Endothelial cell of umbilical vein (primary cell): ENCODE measurements at regions not wholly inside any gene's neighbourhood (a gene's known extent, or its start where the extent isn't known, plus 50 kb on each side); places are given as distances from the start of the nearest gene placed in this dataset.

Experiments used
- BruUV-seq: library from RNA; stranded (reverse); fragments of 400-500 nt; replicated peaks from 2 replicates; lab custom pipeline; 2021; lab: Mats Ljungman, UMichigan
- CTCF ChIA-PET: fragments of 300-600, 350-600 bp; sonication (Branson Sonifier 250); formaldehyde crosslinking; loops from one replicate; lab custom pipeline; 2021; ENCODE audit warnings: antibody characterized with exemption, inconsistent platforms; lab: Charles Lee
- POLR2A ChIA-PET: fragments of 300-600, 350-600 bp; sonication (Branson Sonifier 250); formaldehyde crosslinking; loops from one replicate; lab custom pipeline; 2021; ENCODE audit warnings: antibody characterized with exemption, inconsistent platforms; lab: Charles Lee
- DNase-seq: peaks from one replicate; pipeline ENCODE4 v3.0.0-alpha.2; 2011; ENCODE audit warnings: low read depth, low spot score
- FAIRE-seq: peaks from 2 replicates; lab custom pipeline; 2011; peaks lifted over from hg19 to GRCh38; lab: Jason Lieb, UNC
- H2AFZ ChIP-seq: 2 replicates; pipeline ENCODE4 v1.6.0; 2012; ENCODE audit warnings: low read depth, low read length, control low read depth, inconsistent platforms
- H3K27ac ChIP-seq: 2 replicates; pipeline ENCODE4 v1.5.1; 2011; ENCODE audit warnings: low read depth, mild to moderate bottlenecking, control low read depth, low read length, moderate library complexity; ENCODE audit not compliant: insufficient read depth
- H3K27me3 ChIP-seq, 2 experiments: 2 replicates each; pipeline versions ENCODE4 v1.6.0 to v1.6.1; 2011; ENCODE audit warnings: low read length in 2 of 2, mixed read lengths in 1 of 2; ENCODE audit not compliant: control insufficient read depth in 2 of 2, insufficient read depth in 2 of 2
- H3K36me3 ChIP-seq, 2 experiments: 2 replicates in 1 of 2; 3 replicates in 1 of 2; pipeline ENCODE4 v1.5.1; 2011; ENCODE audit warnings: low read length in 2 of 2, mild to moderate bottlenecking in 1 of 2, moderate library complexity in 1 of 2; ENCODE audit not compliant: control insufficient read depth in 2 of 2, insufficient read depth in 2 of 2; ENCODE audit errors: extremely low read depth in 1 of 2
- H3K4me1 ChIP-seq: 3 replicates; pipeline ENCODE4 v1.5.1; 2011; ENCODE audit warnings: mild to moderate bottlenecking, low read length; ENCODE audit not compliant: control insufficient read depth, insufficient read depth; ENCODE audit errors: extremely low read depth
- H3K4me2 ChIP-seq: 2 replicates; pipeline ENCODE4 v1.6.1; 2011; ENCODE audit warnings: low read length, control low read depth, mixed read lengths; ENCODE audit not compliant: insufficient read depth
- H3K4me3 ChIP-seq, 3 experiments: fragments of 200-600 bp in 1 of 3; sonication (generic), shearing (Covaris generic) in 1 of 3; replicated peaks in 1 of 3; 2 replicates each; pipeline ENCODE4 v1.5.1; 2011 to 2016; ENCODE audit warnings: control low read depth in 3 of 3, low read length in 3 of 3, mild to moderate bottlenecking in 2 of 3, inconsistent platforms in 1 of 3, low read depth in 1 of 3, moderate library complexity in 1 of 3; ENCODE audit not compliant: insufficient read depth in 1 of 3
- H3K79me2 ChIP-seq: 2 replicates; pipeline ENCODE4 v1.6.0; 2012; ENCODE audit warnings: low read length, inconsistent platforms; ENCODE audit not compliant: control insufficient read depth, insufficient read depth
- H3K9ac ChIP-seq: replicated peaks from 2 replicates; pipeline ENCODE3; 2011; ENCODE audit warnings: low read length, control low read depth; ENCODE audit not compliant: insufficient read depth; ENCODE audit errors: extremely low read depth
- H3K9me1 ChIP-seq: replicated peaks from 3 replicates; pipeline ENCODE4 v1.6.0; 2011; ENCODE audit warnings: mild to moderate bottlenecking, low read length; ENCODE audit not compliant: control insufficient read depth, insufficient read depth; ENCODE audit errors: extremely low read depth
- H3K9me3 ChIP-seq: replicated peaks from 2 replicates; pipeline ENCODE4 v1.5.1; 2012; ENCODE audit warnings: low read length, inconsistent platforms; ENCODE audit not compliant: control insufficient read depth, insufficient read depth
- H4K20me1 ChIP-seq: replicated peaks from 2 replicates; pipeline ENCODE3; 2011; ENCODE audit warnings: mild to moderate bottlenecking, low read length; ENCODE audit not compliant: control insufficient read depth, insufficient read depth; ENCODE audit errors: extremely low read depth
- EZH2 ChIP-seq: IDR thresholded peaks from 2 replicates; pipeline ENCODE4 v1.6.1; 2012; ENCODE audit warnings: borderline replicate concordance, low read depth, mild to moderate bottlenecking, moderate library complexity, low read length, inconsistent platforms; ENCODE audit not compliant: severe bottlenecking
- FOS ChIP-seq: IDR thresholded peaks from 2 replicates; pipeline ENCODE4 v1.6.1; 2011; ENCODE audit warnings: mild to moderate bottlenecking, low read length, moderate library complexity, borderline replicate concordance; ENCODE audit not compliant: insufficient read depth
- GATA2 ChIP-seq: IDR thresholded peaks from 2 replicates; pipeline ENCODE4 v1.7.0; 2011; ENCODE audit warnings: low read depth, mild to moderate bottlenecking, moderate library complexity, mixed read lengths, low read length; ENCODE audit not compliant: insufficient read length, insufficient read depth
- JUN ChIP-seq: IDR thresholded peaks from 2 replicates; pipeline ENCODE4 v1.6.1; 2011; ENCODE audit warnings: borderline replicate concordance, low read depth; ENCODE audit not compliant: insufficient read length, insufficient read depth
- MYC ChIP-seq: IDR thresholded peaks from one replicate; pipeline ENCODE4 v1.6.1; 2011; ENCODE audit warnings: mild to moderate bottlenecking, low read depth, low read length
- POLR2A ChIP-seq: IDR thresholded peaks from 2 replicates; pipeline ENCODE4 v1.6.1; 2012; ENCODE audit warnings: low read depth, mild to moderate bottlenecking, control low read depth, low read length
- POLR2AphosphoS5 ChIP-seq: IDR thresholded peaks from 2 replicates; pipeline ENCODE4 v1.6.1; 2012; ENCODE audit warnings: low read depth, mild to moderate bottlenecking, control low read depth, low read length, moderate library complexity; ENCODE audit not compliant: insufficient read depth
- dilution Hi-C: fragments of 300-500 bp; cut with MboI; formaldehyde crosslinking; loops from one replicate; pipeline ENCODE4 v1.15.0; 2019; ENCODE audit warnings: low sequenced_read_pairs; ENCODE audit not compliant: extremely low pct_ligation_motif_present
- intact Hi-C: fragments of 100-400 bp; cut with micrococcal nuclease; formaldehyde crosslinking; loops from one replicate; pipeline ENCODE4 v1.10.0; 2022
- TF ChIP-seq, protein P1 (sequence below): IDR thresholded peaks from 2 replicates; pipeline ENCODE4 v1.6.1; 2011; ENCODE audit not compliant: insufficient read depth, insufficient read length
- TF ChIP-seq, protein P2 (sequence below), 2 donors: IDR thresholded peaks; 1 replicate in 1 of 2; 2 replicates in 1 of 2; pipeline ENCODE4 v1.5.1; 2011; ENCODE audit warnings: low read length in 2 of 2, mild to moderate bottlenecking in 2 of 2, moderate library complexity in 2 of 2, control low read depth in 1 of 2, inconsistent platforms in 1 of 2, low read depth in 1 of 2; ENCODE audit not compliant: insufficient read depth in 1 of 2; ENCODE audit errors: extremely low read depth in 1 of 2

DNA sequence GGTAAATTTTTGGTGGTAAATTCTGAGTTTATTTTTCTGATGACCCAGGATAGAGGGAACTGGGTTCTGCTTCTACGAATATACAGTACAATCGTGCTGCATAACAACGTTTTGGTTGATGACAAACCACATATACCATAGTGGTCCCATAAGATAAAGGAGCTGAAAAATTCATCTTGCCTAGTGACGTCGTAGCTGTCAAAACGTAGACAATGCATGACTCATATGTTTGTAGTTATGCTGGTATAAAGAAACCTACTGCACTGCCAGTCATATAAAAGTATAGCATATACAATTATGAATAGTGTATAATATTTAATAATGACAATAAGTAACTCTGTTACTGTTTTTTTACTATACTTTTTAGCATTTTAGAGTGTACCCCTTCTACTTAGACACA, 244.0 kb downstream of the GAS1 start:
- intact Hi-C loops = no loop called here
- H4K20me1 ChIP-seq = no peaks in the 10 kb centered on the region
- no peak overlapping the region for H3K4me2 ChIP-seq
- H3K9ac ChIP-seq = no peak overlapping the region
- no peaks in the 10 kb centered on the region for H3K4me1 ChIP-seq
- DNase-seq = no peak
- TF ChIP-seq, protein P1, sequence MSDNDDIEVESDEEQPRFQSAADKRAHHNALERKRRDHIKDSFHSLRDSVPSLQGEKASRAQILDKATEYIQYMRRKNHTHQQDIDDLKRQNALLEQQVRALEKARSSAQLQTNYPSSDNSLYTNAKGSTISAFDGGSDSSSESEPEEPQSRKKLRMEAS = no peak
- TF ChIP-seq, protein P2, sequence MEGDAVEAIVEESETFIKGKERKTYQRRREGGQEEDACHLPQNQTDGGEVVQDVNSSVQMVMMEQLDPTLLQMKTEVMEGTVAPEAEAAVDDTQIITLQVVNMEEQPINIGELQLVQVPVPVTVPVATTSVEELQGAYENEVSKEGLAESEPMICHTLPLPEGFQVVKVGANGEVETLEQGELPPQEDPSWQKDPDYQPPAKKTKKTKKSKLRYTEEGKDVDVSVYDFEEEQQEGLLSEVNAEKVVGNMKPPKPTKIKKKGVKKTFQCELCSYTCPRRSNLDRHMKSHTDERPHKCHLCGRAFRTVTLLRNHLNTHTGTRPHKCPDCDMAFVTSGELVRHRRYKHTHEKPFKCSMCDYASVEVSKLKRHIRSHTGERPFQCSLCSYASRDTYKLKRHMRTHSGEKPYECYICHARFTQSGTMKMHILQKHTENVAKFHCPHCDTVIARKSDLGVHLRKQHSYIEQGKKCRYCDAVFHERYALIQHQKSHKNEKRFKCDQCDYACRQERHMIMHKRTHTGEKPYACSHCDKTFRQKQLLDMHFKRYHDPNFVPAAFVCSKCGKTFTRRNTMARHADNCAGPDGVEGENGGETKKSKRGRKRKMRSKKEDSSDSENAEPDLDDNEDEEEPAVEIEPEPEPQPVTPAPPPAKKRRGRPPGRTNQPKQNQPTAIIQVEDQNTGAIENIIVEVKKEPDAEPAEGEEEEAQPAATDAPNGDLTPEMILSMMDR (IDR thresholded peaks at IDR 0.05; ENCODE audit: extremely low read depth in 1 of 2, insufficient read depth in 1 of 2, low read depth in 1 of 2, low read length in 2 of 2) = no peak
- TF ChIP-seq EZH2 (no peak), JUN (no peak), MYC (no peak), FOS (no peak), POLR2A (no peak), POLR2AphosphoS5 (no peak), GATA2 (no peak)
- POLR2A ChIA-PET = no interaction called here
- H3K79me2 ChIP-seq = no peaks in the 10 kb centered on the region
- CTCF ChIA-PET = no interaction called here
- FAIRE-seq = no peak
- no peak overlapping the region for H2AFZ ChIP-seq
- BruUV-seq = no TSS peak
- H3K27ac ChIP-seq = no peak overlapping the region
- H3K9me3 ChIP-seq = no peaks in the 10 kb centered on the region
- H3K4me3 ChIP-seq = no peak overlapping the region
- dilution Hi-C loops = no loop called here
- no peaks in the 10 kb centered on the region for H3K9me1 ChIP-seq
- no peaks in the 10 kb centered on the region for H3K36me3 ChIP-seq
- no peaks in the 10 kb centered on the region for H3K27me3 ChIP-seq
